ENCODE measurements at regions not wholly inside any gene's neighbourhood (a gene's known extent, or its start where the extent isn't known, plus 50 kb on each side); places are given as distances from the start of the nearest gene placed in this dataset.

DNA sequence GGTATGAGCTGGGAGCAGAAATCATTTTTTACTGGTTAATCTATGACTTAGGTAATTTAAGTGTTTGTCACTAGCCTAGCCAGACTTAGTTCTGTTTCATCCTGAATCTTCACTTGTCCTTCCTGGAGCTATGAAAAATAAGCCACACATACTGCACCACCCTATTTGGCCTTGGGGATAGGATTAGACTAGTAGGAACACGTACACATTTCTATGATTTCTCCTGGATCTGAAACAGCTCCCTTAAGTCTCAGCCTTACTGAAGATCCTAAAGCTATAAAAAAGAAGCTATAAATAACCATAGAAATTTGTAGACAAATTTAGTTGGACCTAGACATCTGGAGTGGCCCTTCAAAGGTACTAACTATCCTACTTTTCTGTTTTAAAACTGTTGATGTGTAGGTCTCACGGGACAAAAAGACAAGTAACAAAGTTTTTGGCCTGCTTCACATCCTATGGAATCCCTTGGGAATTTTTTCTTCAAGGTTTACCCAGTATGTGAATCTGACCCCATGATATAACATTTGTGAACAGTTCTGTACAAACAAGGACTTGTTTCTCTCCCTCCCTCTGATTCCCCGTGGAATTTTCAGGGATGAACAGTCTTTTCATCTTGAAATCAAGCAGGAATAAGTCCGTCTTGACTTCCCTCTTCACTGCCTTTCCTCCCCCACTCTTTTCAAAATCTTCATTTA lies 275.0 kb downstream of the FAM76B start:
- Mint-ChIP-seq H3K9me3 (no peaks in the 10 kb centered on the region), H3K27ac (no peak overlapping the region), H3K27me3 (ENCODE audit: low read depth) (peaks cover 2% of the 10 kb centered on the region; the same call in 1 of the 2 replicates), H3K36me3 (ENCODE audit: insufficient read depth in 1 of 3, low read depth in 3 of 3) (no peaks in the 10 kb centered on the region), H3K4me3 (no peak overlapping the region), H3K4me1 (peaks cover 3 to 11% of the 10 kb centered on the region in 2 experiments; a peak in 3 of 4 replicates)
- H3K23ac ChIP-seq (ENCODE audit: insufficient read length, low read depth, low read length), result no peak overlapping the region
- no CpG with 5 or more reads among the region's 4 CpGs for WGBS (ENCODE audit: extremely low coverage, insufficient read length, low lambda C conversion rate)
- H3K4me1 ChIP-seq (ENCODE audit: insufficient read depth, low read length), result no peaks in the 10 kb centered on the region
- H3K4ac ChIP-seq (ENCODE audit: low read depth, low read length), result no peak overlapping the region
- H3K4me2 ChIP-seq (ENCODE audit: insufficient read depth, insufficient read length, low read length), result no peak overlapping the region
- no peak overlapping the region for H3K27ac ChIP-seq (ENCODE audit: insufficient read length, low read depth, low read length)
- no peak overlapping the region for H3K9ac ChIP-seq (ENCODE audit: extremely low read depth, insufficient read length, low read length)
- H3K27me3 ChIP-seq (ENCODE audit: insufficient read depth, low read length), result no peaks in the 10 kb centered on the region
- no peaks in the 10 kb centered on the region for H3K79me2 ChIP-seq (ENCODE audit: insufficient read depth, low read length)
- no peak for DNase-seq
- no peak overlapping the region for H3K14ac ChIP-seq (ENCODE audit: insufficient read depth, low read length)
- no peak overlapping the region for H2AFZ ChIP-seq (ENCODE audit: low read length)
- H3K18ac ChIP-seq (ENCODE audit: insufficient read length, low read depth, low read length), result no peak overlapping the region
- H3K9me3 ChIP-seq (ENCODE audit: control insufficient read depth, low read depth, low read length), result no peaks in the 10 kb centered on the region
- H4K91ac ChIP-seq (ENCODE audit: insufficient read length, low read depth, low read length), result no peak overlapping the region
- no peak overlapping the region for H2BK20ac ChIP-seq (ENCODE audit: low read depth, low read length, poor library complexity, severe bottlenecking)
- H3T11ph ChIP-seq (ENCODE audit: low read length), result no peak overlapping the region
- no peak overlapping the region for H2BK15ac ChIP-seq (ENCODE audit: low read depth, low read length)
- no peak overlapping the region for H2AK5ac ChIP-seq (ENCODE audit: insufficient read length, low read length)
- H4K20me1 ChIP-seq (ENCODE audit: control insufficient read depth, insufficient read depth, insufficient read length), result no peaks in the 10 kb centered on the region
- no peak overlapping the region for H4K8ac ChIP-seq (replicated peaks; ENCODE audit: insufficient read length, low read depth, low read length)
- H2BK5ac ChIP-seq (ENCODE audit: insufficient read length, low read length), result no peak overlapping the region
- H3K79me1 ChIP-seq (ENCODE audit: insufficient read depth, low read depth, low read length, poor library complexity, severe bottlenecking), result no peaks in the 10 kb centered on the region
- H2BK120ac ChIP-seq (ENCODE audit: low read depth, low read length, poor library complexity, severe bottlenecking), result no peak overlapping the region
- H3K56ac ChIP-seq (ENCODE audit: insufficient read length, low read depth, low read length), result no peak overlapping the region
- no peaks in the 10 kb centered on the region for H3K23me2 ChIP-seq (ENCODE audit: insufficient read length, low read depth, low read length, poor library complexity, severe bottlenecking)
- H4K5ac ChIP-seq (ENCODE audit: insufficient read length, low read depth, low read length), result no peak overlapping the region
- H2BK12ac ChIP-seq (ENCODE audit: insufficient read length, low read depth, low read length), result no peak overlapping the region
- TF ChIP-seq, protein P1, sequence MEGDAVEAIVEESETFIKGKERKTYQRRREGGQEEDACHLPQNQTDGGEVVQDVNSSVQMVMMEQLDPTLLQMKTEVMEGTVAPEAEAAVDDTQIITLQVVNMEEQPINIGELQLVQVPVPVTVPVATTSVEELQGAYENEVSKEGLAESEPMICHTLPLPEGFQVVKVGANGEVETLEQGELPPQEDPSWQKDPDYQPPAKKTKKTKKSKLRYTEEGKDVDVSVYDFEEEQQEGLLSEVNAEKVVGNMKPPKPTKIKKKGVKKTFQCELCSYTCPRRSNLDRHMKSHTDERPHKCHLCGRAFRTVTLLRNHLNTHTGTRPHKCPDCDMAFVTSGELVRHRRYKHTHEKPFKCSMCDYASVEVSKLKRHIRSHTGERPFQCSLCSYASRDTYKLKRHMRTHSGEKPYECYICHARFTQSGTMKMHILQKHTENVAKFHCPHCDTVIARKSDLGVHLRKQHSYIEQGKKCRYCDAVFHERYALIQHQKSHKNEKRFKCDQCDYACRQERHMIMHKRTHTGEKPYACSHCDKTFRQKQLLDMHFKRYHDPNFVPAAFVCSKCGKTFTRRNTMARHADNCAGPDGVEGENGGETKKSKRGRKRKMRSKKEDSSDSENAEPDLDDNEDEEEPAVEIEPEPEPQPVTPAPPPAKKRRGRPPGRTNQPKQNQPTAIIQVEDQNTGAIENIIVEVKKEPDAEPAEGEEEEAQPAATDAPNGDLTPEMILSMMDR (conservative IDR thresholded peaks at IDR 0.05), result no peak
